ENCODE measurements at regions not wholly inside any gene's neighbourhood (a gene's known extent, or its start where the extent isn't known, plus 50 kb on each side); places are given as distances from the start of the nearest gene placed in this dataset.
"Not testable (repeated sequence)": the region's sequence is repeated elsewhere in the genome, so short reads cannot be mapped to it uniquely, and the experiment has no call there.

DNA sequence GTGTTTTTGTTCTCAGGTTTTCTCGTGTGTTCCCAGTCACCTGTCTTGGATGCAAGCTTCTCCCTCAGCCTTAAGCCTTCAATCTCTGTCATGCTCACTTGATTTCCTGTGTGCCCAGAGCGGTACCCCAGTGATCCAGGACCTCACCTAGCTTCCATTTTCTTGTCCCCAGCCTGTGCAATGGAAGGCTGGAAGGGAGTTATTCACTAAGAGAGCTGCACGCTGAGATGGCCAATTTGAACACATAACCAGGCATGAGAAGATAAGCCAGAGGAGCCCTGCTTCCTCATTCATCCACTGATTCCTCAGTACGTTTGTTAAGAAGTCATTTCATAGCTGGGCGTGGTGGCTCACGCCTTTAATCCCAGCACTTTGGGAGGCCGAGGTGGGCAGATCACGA lies 130.8 kb upstream of the SERPINE2 start:
- Histone ChIP-seq H2AFZ (ENCODE audit: low read depth, low read length) (no peak overlapping the region), H3K36me3 (ENCODE audit: insufficient read depth, low read length) (no peaks in the 10 kb centered on the region), H3K9ac (ENCODE audit: low read length) (no peak overlapping the region), H4K20me1 (ENCODE audit: insufficient read depth) (no peaks in the 10 kb centered on the region), H3K27ac (ENCODE audit: low read length) (no peak overlapping the region), H3K4me3 (ENCODE audit: low read length) (no peak overlapping the region), H3K9me3 (ENCODE audit: low read length) (no peaks in the 10 kb centered on the region), H3F3A (ENCODE audit: insufficient read depth, low read length, poor library complexity, severe bottlenecking) (no peaks in the 10 kb centered on the region), H3K9me2 (ENCODE audit: insufficient read depth, low read length) (no peaks in the 10 kb centered on the region), H3K4me2 (ENCODE audit: low read length) (no peak overlapping the region), H3K27me3 (ENCODE audit: insufficient read depth, low read depth, low read length) (no peaks in the 10 kb centered on the region), H3K79me2 (replicated peaks; ENCODE audit: insufficient read depth, low read length) (no peaks in the 10 kb centered on the region)
- TF ChIP-seq RAD21 (conservative IDR thresholded peaks at IDR 0.05) (no peak), POLR2AphosphoS5 (IDR thresholded peaks at IDR 0.05) (no peak), EZH2 (IDR thresholded peaks at IDR 0.05; ENCODE audit: borderline replicate concordance, insufficient read depth, low read length, poor library complexity, severe bottlenecking) (no peak), EP300 (conservative IDR thresholded peaks at IDR 0.05; ENCODE audit: poor library complexity, severe bottlenecking) (no peak), REST (IDR thresholded peaks at IDR 0.05; ENCODE audit: borderline replicate concordance) (no peak), MXI1 (conservative IDR thresholded peaks at IDR 0.05; ENCODE audit: poor library complexity, severe bottlenecking) (no peak), SMC3 (conservative IDR thresholded peaks at IDR 0.05; ENCODE audit: poor library complexity) (no peak), TAF1 (IDR thresholded peaks at IDR 0.05; ENCODE audit: low read depth) (no peak)
- TF ChIP-seq, protein P1, sequence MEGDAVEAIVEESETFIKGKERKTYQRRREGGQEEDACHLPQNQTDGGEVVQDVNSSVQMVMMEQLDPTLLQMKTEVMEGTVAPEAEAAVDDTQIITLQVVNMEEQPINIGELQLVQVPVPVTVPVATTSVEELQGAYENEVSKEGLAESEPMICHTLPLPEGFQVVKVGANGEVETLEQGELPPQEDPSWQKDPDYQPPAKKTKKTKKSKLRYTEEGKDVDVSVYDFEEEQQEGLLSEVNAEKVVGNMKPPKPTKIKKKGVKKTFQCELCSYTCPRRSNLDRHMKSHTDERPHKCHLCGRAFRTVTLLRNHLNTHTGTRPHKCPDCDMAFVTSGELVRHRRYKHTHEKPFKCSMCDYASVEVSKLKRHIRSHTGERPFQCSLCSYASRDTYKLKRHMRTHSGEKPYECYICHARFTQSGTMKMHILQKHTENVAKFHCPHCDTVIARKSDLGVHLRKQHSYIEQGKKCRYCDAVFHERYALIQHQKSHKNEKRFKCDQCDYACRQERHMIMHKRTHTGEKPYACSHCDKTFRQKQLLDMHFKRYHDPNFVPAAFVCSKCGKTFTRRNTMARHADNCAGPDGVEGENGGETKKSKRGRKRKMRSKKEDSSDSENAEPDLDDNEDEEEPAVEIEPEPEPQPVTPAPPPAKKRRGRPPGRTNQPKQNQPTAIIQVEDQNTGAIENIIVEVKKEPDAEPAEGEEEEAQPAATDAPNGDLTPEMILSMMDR (IDR thresholded peaks at IDR 0.05; ENCODE audit: poor library complexity, severe bottlenecking), result no peak

- not testable (repeated sequence) for H2AFZ ChIP-seq (ENCODE audit: low read depth, low read length)
Measured at GRCh38 chr2:224167781-224168180, 128.7 kb upstream of the SERPINE2 start.

DNA sequence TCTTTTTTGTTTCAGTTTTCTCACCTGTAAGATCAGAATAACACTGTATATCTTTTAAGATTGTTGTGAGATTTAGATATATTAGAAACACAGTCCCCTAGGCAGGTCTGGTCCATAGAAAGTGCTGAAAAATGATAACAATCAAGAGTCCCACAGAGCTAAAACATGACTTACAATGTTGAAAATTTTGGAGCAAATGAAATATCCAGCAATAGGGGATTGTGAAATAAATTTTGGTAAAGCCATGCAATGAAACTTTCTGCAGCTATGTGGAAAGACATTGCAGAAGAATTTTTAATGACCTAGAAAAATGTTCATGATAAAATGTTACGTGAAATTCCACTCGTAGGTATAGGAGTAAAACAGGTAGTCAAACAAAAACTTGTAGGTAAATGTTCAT lies 127.6 kb upstream of the SERPINE2 start:
- no peaks in the 10 kb centered on the region for H3K36me3 ChIP-seq (ENCODE audit: insufficient read depth, low read length)
- no peaks in the 10 kb centered on the region for H4K20me1 ChIP-seq (ENCODE audit: insufficient read depth)
- H3K27ac ChIP-seq (ENCODE audit: low read length), result no peak overlapping the region
- TF ChIP-seq EZH2 (IDR thresholded peaks at IDR 0.05; ENCODE audit: borderline replicate concordance, insufficient read depth, low read length, poor library complexity, severe bottlenecking) (no peak), SMC3 (conservative IDR thresholded peaks at IDR 0.05; ENCODE audit: poor library complexity) (no peak), EP300 (conservative IDR thresholded peaks at IDR 0.05; ENCODE audit: poor library complexity, severe bottlenecking) (no peak), REST (IDR thresholded peaks at IDR 0.05; ENCODE audit: borderline replicate concordance) (no peak), TAF1 (IDR thresholded peaks at IDR 0.05; ENCODE audit: low read depth) (no peak), MXI1 (conservative IDR thresholded peaks at IDR 0.05; ENCODE audit: poor library complexity, severe bottlenecking) (no peak), POLR2AphosphoS5 (IDR thresholded peaks at IDR 0.05) (no peak), RAD21 (conservative IDR thresholded peaks at IDR 0.05) (no peak)
- TF ChIP-seq, protein P1 (IDR thresholded peaks at IDR 0.05; ENCODE audit: poor library complexity, severe bottlenecking), result no peak
- no peaks in the 10 kb centered on the region for H3K79me2 ChIP-seq (replicated peaks; ENCODE audit: insufficient read depth, low read length)
- H2AFZ ChIP-seq (ENCODE audit: low read depth, low read length), result no peak overlapping the region
- no peak overlapping the region for H3K4me3 ChIP-seq (ENCODE audit: low read length)
- no peaks in the 10 kb centered on the region for H3K9me3 ChIP-seq (ENCODE audit: low read length)
- H3K9me2 ChIP-seq (ENCODE audit: insufficient read depth, low read length), result no peaks in the 10 kb centered on the region
- no peak overlapping the region for H3K9ac ChIP-seq (ENCODE audit: low read length)
- H3F3A ChIP-seq (ENCODE audit: insufficient read depth, low read length, poor library complexity, severe bottlenecking), result no peaks in the 10 kb centered on the region
- no peak overlapping the region for H3K4me2 ChIP-seq (ENCODE audit: low read length)
- no peaks in the 10 kb centered on the region for H3K27me3 ChIP-seq (ENCODE audit: insufficient read depth, low read depth, low read length)

More at GRCh38 chr2:224167781-224168180, 128.7 kb upstream of the SERPINE2 start:
- H3K4me3 ChIP-seq (ENCODE audit: low read length); H3K27me3 ChIP-seq (ENCODE audit: insufficient read depth, low read depth, low read length); H3F3A ChIP-seq (ENCODE audit: insufficient read depth, low read length, poor library complexity, severe bottlenecking); H3K9me3 ChIP-seq (ENCODE audit: low read length); H3K9ac ChIP-seq (ENCODE audit: low read length); H3K79me2 ChIP-seq (replicated peaks; ENCODE audit: insufficient read depth, low read length); H3K27ac ChIP-seq (ENCODE audit: low read length); H4K20me1 ChIP-seq (ENCODE audit: insufficient read depth); H3K36me3 ChIP-seq (ENCODE audit: insufficient read depth, low read length); H3K4me2 ChIP-seq (ENCODE audit: low read length); H3K9me2 ChIP-seq (ENCODE audit: insufficient read depth, low read length): not testable (repeated sequence)

Measured in neural cell (in vitro differentiated cells).